Suprapubic skin (tissue), 3 donors: ENCODE measurements at regions not wholly inside any gene's neighbourhood (a gene's known extent, or its start where the extent isn't known, plus 50 kb on each side); places are given as distances from the start of the nearest gene placed in this dataset.

ENCODE experiments used
- CTCF ChIP-seq, 2 donors: fragments of 200-600 bp in 1 of 2; fragments of 450-650 bp in 1 of 2; sonication (generic) in 1 of 2; IDR thresholded peaks; one replicate each; pipeline ENCODE4 v1.5.1; 2016 to 2019; ENCODE audit warnings: antibody characterized with exemption in 2 of 2, mild to moderate bottlenecking in 1 of 2, moderate library complexity in 1 of 2
- EP300 ChIP-seq: sonication (generic); formaldehyde crosslinking; IDR thresholded peaks from one replicate; pipeline ENCODE4 v1.6.1; 2017; ENCODE audit warnings: antibody characterized with exemption

GRCh38 chr2:236871500-236872001 is 214.1 kb upstream of the COPS8 start:
- TF ChIP-seq CTCF (IDR thresholded peaks at IDR 0.05) = no peak
- TF ChIP-seq EP300 = peak; percentile 53
